GM12875 (cell line): ENCODE measurements at regions not wholly inside any gene's neighbourhood (a gene's known extent, or its start where the extent isn't known, plus 50 kb on each side); places are given as distances from the start of the nearest gene placed in this dataset.

Experiments used
- H3K4me3 ChIP-seq: one replicate; pipeline ENCODE4 v1.5.1; 2011; ENCODE audit warnings: low read depth, low read length, control low read depth
- TF ChIP-seq, protein P1 (sequence below): IDR thresholded peaks from 2 replicates; pipeline ENCODE4 v1.5.1; 2011; ENCODE audit warnings: low read depth, mild to moderate bottlenecking, control low read depth, inconsistent platforms, low read length, moderate library complexity, borderline replicate concordance; ENCODE audit not compliant: insufficient read depth

DNA sequence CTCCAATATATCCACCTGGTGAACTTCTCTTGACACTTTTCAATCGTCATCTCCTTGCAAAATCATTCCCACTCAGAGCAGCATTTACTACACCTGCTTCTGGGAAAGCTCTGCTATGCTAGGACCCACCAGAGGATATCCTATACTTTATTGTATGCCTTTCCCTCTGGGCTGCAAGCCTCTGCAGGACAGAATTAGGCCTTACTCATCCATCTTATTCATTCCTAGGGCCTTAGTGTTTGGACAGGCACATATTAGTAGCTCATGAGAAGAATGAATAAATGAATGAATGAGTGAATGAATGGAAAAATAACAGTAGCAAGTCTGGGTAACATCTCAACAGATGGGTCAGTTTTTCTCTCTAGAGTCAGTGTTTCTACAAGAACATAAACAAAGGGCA lies 216.1 kb downstream of the MAFB start:
- H3K4me3 ChIP-seq, result no peak overlapping the region
- TF ChIP-seq, protein P1, sequence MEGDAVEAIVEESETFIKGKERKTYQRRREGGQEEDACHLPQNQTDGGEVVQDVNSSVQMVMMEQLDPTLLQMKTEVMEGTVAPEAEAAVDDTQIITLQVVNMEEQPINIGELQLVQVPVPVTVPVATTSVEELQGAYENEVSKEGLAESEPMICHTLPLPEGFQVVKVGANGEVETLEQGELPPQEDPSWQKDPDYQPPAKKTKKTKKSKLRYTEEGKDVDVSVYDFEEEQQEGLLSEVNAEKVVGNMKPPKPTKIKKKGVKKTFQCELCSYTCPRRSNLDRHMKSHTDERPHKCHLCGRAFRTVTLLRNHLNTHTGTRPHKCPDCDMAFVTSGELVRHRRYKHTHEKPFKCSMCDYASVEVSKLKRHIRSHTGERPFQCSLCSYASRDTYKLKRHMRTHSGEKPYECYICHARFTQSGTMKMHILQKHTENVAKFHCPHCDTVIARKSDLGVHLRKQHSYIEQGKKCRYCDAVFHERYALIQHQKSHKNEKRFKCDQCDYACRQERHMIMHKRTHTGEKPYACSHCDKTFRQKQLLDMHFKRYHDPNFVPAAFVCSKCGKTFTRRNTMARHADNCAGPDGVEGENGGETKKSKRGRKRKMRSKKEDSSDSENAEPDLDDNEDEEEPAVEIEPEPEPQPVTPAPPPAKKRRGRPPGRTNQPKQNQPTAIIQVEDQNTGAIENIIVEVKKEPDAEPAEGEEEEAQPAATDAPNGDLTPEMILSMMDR, result no peak

DNA sequence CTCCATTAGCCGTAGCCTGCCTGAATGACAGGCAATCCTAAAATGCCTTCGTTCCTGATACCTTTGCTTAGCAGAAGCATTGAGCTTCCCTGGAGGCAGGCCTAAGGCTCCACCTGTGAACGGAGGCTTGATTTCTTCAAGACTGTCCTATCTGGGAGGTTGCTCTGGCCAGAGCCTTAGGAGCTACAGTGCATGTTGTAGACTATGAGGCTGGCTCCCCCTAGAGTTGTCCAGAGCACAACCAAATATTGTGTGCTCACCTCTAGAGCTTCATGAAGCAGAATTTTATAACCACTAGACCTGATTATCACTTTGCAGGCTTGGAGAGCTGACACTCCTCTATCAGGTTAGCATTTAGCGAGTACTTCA lies 217.8 kb downstream of the MAFB start:
- TF ChIP-seq, protein P1, result 0 out of 2 replicates have a peak, but pooled peaks have one; percentile 8
- no peak overlapping the region for H3K4me3 ChIP-seq

GRCh38 chr20:40470445-40471260 lies 218.4 kb downstream of the MAFB start:
- no peak overlapping the region for H3K4me3 ChIP-seq
- TF ChIP-seq, protein P1, result no peak

GRCh38 chr20:40468759-40469158 lies 220.3 kb downstream of the MAFB start:
- TF ChIP-seq, protein P1, result no peak
- H3K4me3 ChIP-seq, result no peak overlapping the region

- TF ChIP-seq, protein P1, result no peak
- no peak overlapping the region for H3K4me3 ChIP-seq
Observed at GRCh38 chr20:40467703-40468411, 221.2 kb downstream of the MAFB start.

GRCh38 chr20:40467067-40467466 lies 222.0 kb downstream of the MAFB start:
- TF ChIP-seq, protein P1, result no peak
- no peak overlapping the region for H3K4me3 ChIP-seq
